ENCODE measurements at regions not wholly inside any gene's neighbourhood (a gene's known extent, or its start where the extent isn't known, plus 50 kb on each side); places are given as distances from the start of the nearest gene placed in this dataset.

DNA sequence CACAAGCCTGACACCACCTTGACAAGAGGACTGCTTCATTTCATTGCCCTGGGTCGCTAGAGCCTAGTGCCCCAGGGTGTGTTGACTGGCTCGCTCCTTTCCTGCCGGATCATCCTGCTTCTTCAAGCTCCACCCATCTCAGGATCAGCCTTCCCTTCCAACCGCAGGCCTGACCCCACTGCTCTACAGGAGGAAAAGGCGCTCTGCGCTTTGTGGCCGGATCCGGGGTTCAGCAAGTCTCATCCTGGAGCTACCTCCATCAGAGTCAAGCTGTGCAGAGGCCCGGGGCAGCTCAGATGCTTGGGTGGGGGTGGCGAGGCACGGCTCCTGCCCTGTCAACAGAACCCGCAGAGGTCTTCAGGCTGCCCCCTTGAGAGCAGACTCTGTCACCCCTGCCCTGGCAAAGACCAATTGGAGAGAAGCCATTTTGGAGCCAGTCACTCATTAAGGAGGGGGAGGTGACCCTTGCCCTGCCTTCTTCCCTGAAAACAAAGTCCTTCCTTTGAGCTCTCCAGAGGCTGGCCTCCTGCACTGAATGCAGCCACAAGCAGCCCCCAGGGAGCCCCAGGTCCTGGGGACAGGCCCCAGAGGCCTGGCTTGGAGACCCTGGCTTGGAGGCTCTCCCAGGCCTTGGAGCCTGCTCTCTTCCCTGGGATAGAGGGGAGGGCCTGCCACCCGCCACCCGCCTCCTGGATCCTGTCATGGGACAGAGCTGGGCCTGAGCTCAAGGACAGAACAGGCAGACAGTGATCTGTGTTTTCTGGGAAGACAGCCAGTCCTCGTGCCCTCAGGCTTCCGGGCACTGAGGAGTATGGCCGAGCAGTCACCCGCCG, 80.3 kb downstream of the CPN2 start:
- TF ChIP-seq YY1 (IDR thresholded peaks at IDR 0.05; ENCODE audit: insufficient read depth, insufficient read length): no peak
- TF ChIP-seq ZNF274 (IDR thresholded peaks at IDR 0.05; ENCODE audit: low read depth, low read length): no peak
